Activated B cell treated with CpG ODN at 0.5 μM for 24 hours (primary cell): ENCODE measurements at regions not wholly inside any gene's neighbourhood (a gene's known extent, or its start where the extent isn't known, plus 50 kb on each side); places are given as distances from the start of the nearest gene placed in this dataset.

ENCODE experiments used
- ATAC-seq: fragments of 200-7000 bp; cut with Tn5 transposase; one replicate; pipeline ENCODE4 v1.10.0; 2021; ENCODE audit warnings: low read depth, mild to moderate bottlenecking, moderate library complexity
- CTCF ChIA-PET: fragments of 350-600 bp; sonication (Branson Sonifier 250); formaldehyde crosslinking; loops from one replicate; lab custom pipeline; 2021; ENCODE audit warnings: antibody characterized with exemption; lab: Charles Lee
- POLR2A ChIA-PET: fragments of 350-600 bp; sonication (Branson Sonifier 250); formaldehyde crosslinking; loops from one replicate; lab custom pipeline; 2021; ENCODE audit warnings: antibody characterized with exemption; lab: Charles Lee
- DNase-seq: peaks from one replicate; pipeline ENCODE4 v3.0.0; 2022
- H3K27ac Mint-ChIP-seq: one replicate; pipeline ENCODE4 v1.8.0; 2020; ENCODE audit warnings: mixed read lengths
- H3K27me3 Mint-ChIP-seq: one replicate; pipeline ENCODE4 v1.8.0; 2021; ENCODE audit warnings: mixed read lengths
- H3K36me3 Mint-ChIP-seq: one replicate; pipeline ENCODE4 v1.8.0; 2021; ENCODE audit warnings: low read depth, mixed read lengths
- H3K4me1 Mint-ChIP-seq: one replicate; pipeline ENCODE4 v1.8.0; 2021; ENCODE audit warnings: mixed read lengths
- H3K4me3 Mint-ChIP-seq: one replicate; pipeline ENCODE4 v1.8.0; 2020; ENCODE audit warnings: mild to moderate bottlenecking, mixed read lengths
- H3K9me3 Mint-ChIP-seq: one replicate; pipeline ENCODE4 v1.8.0; 2020; ENCODE audit warnings: mixed read lengths
- CTCF ChIP-seq: fragments of 200-600 bp; IDR thresholded peaks from one replicate; pipeline ENCODE4 v1.8.0; 2022; ENCODE audit warnings: antibody characterized with exemption, mild to moderate bottlenecking
- intact Hi-C: fragments of 100-400 bp; cut with micrococcal nuclease; formaldehyde crosslinking; loops from one replicate; pipeline ENCODE4 v1.15.1; 2024

GRCh38 chr17:49903523-49903922 is 55.7 kb upstream of the TAC4 start:
- H3K36me3 Mint-ChIP-seq: no peaks in the 10 kb centered on the region
- CTCF ChIA-PET: interaction anchor here (1.1 kb wide), 1 partner anchor 93 kb away, joined by 3 read pairs; no protein-coding TSS in a partner anchor
- H3K4me1 Mint-ChIP-seq: peaks cover 3% of the 10 kb centered on the region
- DNase-seq (no peak), ATAC-seq (no peak)
- POLR2A ChIA-PET: no interaction called here
- TF ChIP-seq CTCF: no peak
- H3K27ac Mint-ChIP-seq: no peak overlapping the region
- peaks cover 74% of the 10 kb centered on the region for H3K27me3 Mint-ChIP-seq
- intact Hi-C loops: no loop called here
- no peak overlapping the region for H3K4me3 Mint-ChIP-seq
- no peaks in the 10 kb centered on the region for H3K9me3 Mint-ChIP-seq

- ChIA-PET POLR2A (no interaction called here), CTCF (no interaction called here)
- TF ChIP-seq CTCF: no peak
- DNase-seq (no peak), ATAC-seq (no peak)
- peaks cover 76% of the 10 kb centered on the region for H3K27me3 Mint-ChIP-seq
- H3K9me3 Mint-ChIP-seq: no peaks in the 10 kb centered on the region
- no peak overlapping the region for H3K4me3 Mint-ChIP-seq
- H3K36me3 Mint-ChIP-seq: no peaks in the 10 kb centered on the region
- intact Hi-C loops: no loop called here
- peaks cover 6% of the 10 kb centered on the region for H3K4me1 Mint-ChIP-seq
- H3K27ac Mint-ChIP-seq: no peak overlapping the region
Observed at GRCh38 chr17:49904893-49905292, 57.0 kb upstream of the TAC4 start.

GRCh38 chr17:49906531-49907136 is 58.8 kb upstream of the TAC4 start:
- Mint-ChIP-seq H3K4me1 (peaks cover 7% of the 10 kb centered on the region), H3K27ac (no peak overlapping the region), H3K27me3 (peaks cover 80% of the 10 kb centered on the region), H3K9me3 (no peaks in the 10 kb centered on the region), H3K4me3 (no peak overlapping the region), H3K36me3 (no peaks in the 10 kb centered on the region)
- ChIA-PET CTCF (no interaction called here), POLR2A (no interaction called here)
- ATAC-seq (no peak), DNase-seq (no peak)
- intact Hi-C loops: no loop called here
- TF ChIP-seq CTCF: no peak

GRCh38 chr17:49907279-49907678 is 59.4 kb upstream of the TAC4 start:
- Mint-ChIP-seq H3K4me1 (peaks cover 7% of the 10 kb centered on the region), H3K9me3 (no peaks in the 10 kb centered on the region), H3K4me3 (no peak overlapping the region), H3K36me3 (no peaks in the 10 kb centered on the region), H3K27me3 (peaks cover 86% of the 10 kb centered on the region), H3K27ac (no peak overlapping the region)
- intact Hi-C loops: no loop called here
- ATAC-seq (no peak), DNase-seq (no peak)
- ChIA-PET CTCF (no interaction called here), POLR2A (no interaction called here)
- no peak for TF ChIP-seq CTCF

- Mint-ChIP-seq H3K27me3 (peaks cover 81% of the 10 kb centered on the region), H3K27ac (no peak overlapping the region), H3K36me3 (no peaks in the 10 kb centered on the region), H3K9me3 (no peaks in the 10 kb centered on the region), H3K4me1 (peaks cover 7% of the 10 kb centered on the region), H3K4me3 (no peak overlapping the region)
- DNase-seq (no peak), ATAC-seq (no peak)
- ChIA-PET CTCF (no interaction called here), POLR2A (no interaction called here)
- TF ChIP-seq CTCF: no peak
- intact Hi-C loops: no loop called here
Observed at GRCh38 chr17:49908782-49909714, 59.9 kb upstream of the DLX4 start.
